NCI-H510A (cell line): ENCODE measurements at regions not wholly inside any gene's neighbourhood (a gene's known extent, or its start where the extent isn't known, plus 50 kb on each side); places are given as distances from the start of the nearest gene placed in this dataset.

Experiments
- DNase-seq: peaks from one replicate; lab custom pipeline; 2025; lab: John Stamatoyannopoulos, UW

DNA sequence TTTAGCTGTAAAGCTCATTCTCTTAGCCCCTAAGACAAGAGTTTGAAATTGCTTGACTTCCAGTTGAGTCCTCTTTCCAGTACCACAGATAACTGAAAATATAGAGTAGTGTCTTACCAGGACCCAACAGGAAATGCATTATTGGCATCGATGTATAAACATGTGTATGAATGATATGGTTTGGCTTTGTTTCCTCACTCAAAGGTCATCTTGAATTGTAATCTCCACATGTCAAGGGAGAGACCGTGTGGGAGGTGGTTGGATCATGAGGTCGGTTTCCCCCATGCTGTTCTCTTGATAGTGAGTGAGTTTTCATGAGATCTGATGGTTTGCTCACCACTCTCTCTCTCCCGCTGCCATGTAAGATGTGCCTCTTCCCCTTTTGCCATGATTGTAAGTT, 745.0 kb downstream of the TMEM182 start:
- no peak for DNase-seq

DNA sequence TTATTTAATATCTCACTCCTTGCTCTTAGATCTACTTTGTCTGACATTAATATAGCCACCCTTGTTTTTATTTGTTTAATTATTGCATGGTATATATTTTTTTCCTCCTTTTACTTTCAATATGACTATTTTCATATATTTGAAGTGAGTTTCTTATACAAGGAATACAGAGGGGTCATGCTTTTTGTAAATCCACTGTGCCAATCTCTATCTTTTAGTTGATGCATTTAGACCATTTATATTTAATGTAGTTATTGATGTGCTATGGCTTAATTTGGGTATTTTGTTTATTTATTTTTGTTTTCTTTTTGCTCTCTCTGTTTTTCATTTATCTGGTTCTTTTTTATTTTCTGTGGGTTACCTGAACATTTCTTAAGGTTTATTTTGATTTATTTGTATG, 750.6 kb downstream of the TMEM182 start:
- no peak for DNase-seq

DNA sequence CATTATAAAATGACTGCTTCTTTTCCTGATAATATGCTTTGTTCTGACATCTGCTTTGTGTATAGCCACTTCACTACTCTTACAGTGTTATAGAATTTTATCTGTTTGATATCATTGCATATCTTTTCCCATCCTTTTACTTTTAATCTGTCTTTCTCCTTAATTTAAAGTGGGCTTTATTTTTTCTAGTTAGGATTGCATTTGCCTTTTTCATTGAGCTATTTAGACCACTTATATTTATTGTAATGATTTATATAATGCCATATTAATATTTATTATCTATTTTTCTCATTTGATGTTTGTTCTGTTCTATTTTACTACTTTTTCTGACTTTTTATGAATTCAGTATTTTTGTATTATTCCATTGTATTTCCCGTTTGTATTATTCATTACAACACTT, 758.7 kb downstream of the TMEM182 start:
- no peak for DNase-seq

DNA sequence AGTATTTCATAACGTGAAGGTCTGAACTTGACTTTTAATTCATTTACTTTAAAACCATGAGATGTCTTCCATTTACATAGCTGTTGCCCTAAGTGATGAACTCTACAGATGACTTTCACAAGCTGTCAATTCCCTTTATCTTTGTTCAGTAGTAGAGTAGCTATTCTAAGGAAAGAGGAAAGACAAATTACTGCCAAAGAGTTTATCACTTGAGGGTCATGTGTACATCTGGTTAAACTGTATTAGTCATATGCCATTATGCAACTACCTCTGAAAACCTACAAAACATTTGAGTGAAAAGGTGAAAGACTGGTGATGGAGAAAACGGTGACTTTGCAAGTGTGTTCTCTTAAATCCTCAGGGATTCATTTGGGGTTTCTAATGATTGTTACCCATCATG, 763.9 kb downstream of the TMEM182 start:
- DNase-seq = no peak

- DNase-seq = no peak
Measured at GRCh38 chr2:103526757-103527156, 764.9 kb downstream of the TMEM182 start.

- DNase-seq = no peak
Measured at GRCh38 chr2:103527278-103527677, 765.4 kb downstream of the TMEM182 start.

- DNase-seq = no peak
Measured at GRCh38 chr2:103529798-103530502, 768.1 kb downstream of the TMEM182 start.

- DNase-seq = no peak
Measured at GRCh38 chr2:103552775-103553174, 790.9 kb downstream of the TMEM182 start.

DNA sequence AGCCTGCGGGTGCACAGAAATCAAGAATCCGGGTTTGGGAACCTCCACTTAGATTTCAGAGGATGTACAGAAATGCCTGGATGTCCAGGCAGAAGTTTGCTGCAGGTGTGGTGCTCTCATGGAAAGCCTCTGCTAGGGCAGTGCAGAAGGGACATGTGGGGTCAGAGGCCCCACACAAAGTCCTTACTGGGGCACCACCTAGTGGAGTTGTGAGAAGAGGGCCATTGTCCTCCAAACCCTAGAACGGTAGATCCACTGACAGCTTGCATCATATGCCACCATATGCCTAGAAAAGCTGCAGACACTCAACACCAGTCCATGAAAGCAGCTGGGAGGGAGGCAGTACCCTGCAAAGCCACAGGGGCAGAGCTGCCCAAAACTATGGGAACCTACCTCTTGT, 833.0 kb downstream of the TMEM182 start:
- no peak for DNase-seq

GRCh38 chr2:103605071-103605780, 843.4 kb downstream of the TMEM182 start:
- no peak for DNase-seq

- DNase-seq = no peak
Measured at GRCh38 chr2:103615611-103616105, 853.8 kb downstream of the TMEM182 start.

- no peak for DNase-seq
Measured at GRCh38 chr2:103616891-103617290, 855.1 kb downstream of the TMEM182 start.

DNA sequence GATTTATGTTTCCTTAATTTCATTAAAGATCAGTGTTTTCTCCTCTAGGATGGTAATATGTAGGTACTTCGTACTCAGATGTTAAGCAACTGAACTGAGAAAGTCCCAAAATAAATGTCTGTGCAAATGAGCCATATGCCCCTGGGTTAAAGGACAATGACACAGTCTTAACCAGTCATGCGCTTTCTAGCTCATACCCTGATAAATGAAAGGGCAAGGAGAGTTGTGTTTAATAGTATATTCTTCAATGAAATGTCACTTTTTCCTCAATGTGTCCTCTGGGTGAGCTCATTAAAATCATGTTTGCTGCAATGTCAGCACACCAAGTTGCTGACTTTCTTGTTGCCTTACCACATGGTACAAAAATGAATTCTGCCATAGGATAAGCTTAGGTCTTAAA, 856.3 kb downstream of the TMEM182 start:
- no peak for DNase-seq

DNA sequence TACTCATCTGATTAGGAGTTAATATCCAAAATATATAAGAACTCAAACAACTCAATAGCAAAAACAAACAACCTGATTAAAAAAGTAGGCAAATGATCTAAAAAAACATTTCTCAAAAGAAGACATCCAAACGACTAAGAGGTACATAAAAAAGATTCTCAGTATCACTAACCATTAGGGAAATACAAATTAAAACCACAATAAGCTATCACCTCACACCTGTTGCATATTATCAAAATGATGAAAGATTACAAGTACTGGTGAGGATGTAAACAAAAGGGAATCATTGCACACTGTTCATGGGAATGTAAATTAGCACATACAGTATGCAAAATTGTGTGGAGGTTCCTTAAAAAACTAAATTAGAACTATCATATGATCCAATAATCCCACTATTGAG, 865.5 kb downstream of the TMEM182 start:
- DNase-seq = no peak

GRCh38 chr2:103638978-103639377, 877.1 kb downstream of the TMEM182 start:
- DNase-seq = no peak

GRCh38 chr2:103656558-103656957, 894.7 kb downstream of the TMEM182 start:
- DNase-seq = no peak

DNA sequence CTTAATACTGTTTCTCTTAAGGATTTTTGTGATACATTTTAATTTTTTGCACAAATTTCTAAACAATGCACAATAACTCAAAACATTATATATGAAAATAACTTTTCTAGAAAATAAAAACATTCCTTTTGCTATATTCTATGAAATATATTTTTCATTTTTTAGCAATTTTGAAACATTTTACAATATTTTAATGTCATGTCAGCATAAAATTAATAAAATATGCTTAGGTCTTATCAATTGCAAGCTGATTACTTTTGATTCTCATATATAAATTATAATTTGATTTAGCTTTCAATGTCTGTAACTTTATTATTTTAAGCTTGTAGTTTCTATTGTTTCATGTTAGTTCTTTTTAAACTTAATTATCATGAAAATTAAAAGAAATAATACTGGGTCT, 898.7 kb downstream of the TMEM182 start:
- no peak for DNase-seq

GRCh38 chr2:103660947-103661346, 899.1 kb downstream of the TMEM182 start:
- no peak for DNase-seq

- no peak for DNase-seq
Measured at GRCh38 chr2:103664690-103665089, 902.9 kb downstream of the TMEM182 start.

GRCh38 chr2:103667335-103667884, 905.6 kb downstream of the TMEM182 start:
- DNase-seq = no peak

- DNase-seq = no peak
Measured at GRCh38 chr2:103669531-103669930, 907.7 kb downstream of the TMEM182 start.
